ENCODE measurements at regions not wholly inside any gene's neighbourhood (a gene's known extent, or its start where the extent isn't known, plus 50 kb on each side); places are given as distances from the start of the nearest gene placed in this dataset.
"Not testable (repeated sequence)": the region's sequence is repeated elsewhere in the genome, so short reads cannot be mapped to it uniquely, and the experiment has no call there.

- Histone ChIP-seq H3K9me3 (ENCODE audit: low read length) (no peaks in the 10 kb centered on the region), H3K4me3 (ENCODE audit: low read length) (no peak overlapping the region), H3K27me3 (ENCODE audit: insufficient read depth, low read length) (no peaks in the 10 kb centered on the region), H2AFZ (ENCODE audit: low read depth, low read length) (no peak overlapping the region), H3K4me1 (ENCODE audit: insufficient read depth, low read length) (no peaks in the 10 kb centered on the region), H3K36me3 (ENCODE audit: insufficient read depth, low read length) (no peaks in the 10 kb centered on the region)
Observed at GRCh38 chr2:75311993-75312392, 112.7 kb upstream of the TACR1 start.

GRCh38 chr2:75311521-75311920 lies 112.2 kb upstream of the TACR1 start:
- no peak overlapping the region for H2AFZ ChIP-seq (ENCODE audit: low read depth, low read length)
- no peaks in the 10 kb centered on the region for H3K4me1 ChIP-seq (ENCODE audit: insufficient read depth, low read length)
- H3K4me3 ChIP-seq (ENCODE audit: low read length) = no peak overlapping the region
- no peaks in the 10 kb centered on the region for H3K27me3 ChIP-seq (ENCODE audit: insufficient read depth, low read length)
- no peaks in the 10 kb centered on the region for H3K36me3 ChIP-seq (ENCODE audit: insufficient read depth, low read length)
- no peaks in the 10 kb centered on the region for H3K9me3 ChIP-seq (ENCODE audit: low read length)

DNA sequence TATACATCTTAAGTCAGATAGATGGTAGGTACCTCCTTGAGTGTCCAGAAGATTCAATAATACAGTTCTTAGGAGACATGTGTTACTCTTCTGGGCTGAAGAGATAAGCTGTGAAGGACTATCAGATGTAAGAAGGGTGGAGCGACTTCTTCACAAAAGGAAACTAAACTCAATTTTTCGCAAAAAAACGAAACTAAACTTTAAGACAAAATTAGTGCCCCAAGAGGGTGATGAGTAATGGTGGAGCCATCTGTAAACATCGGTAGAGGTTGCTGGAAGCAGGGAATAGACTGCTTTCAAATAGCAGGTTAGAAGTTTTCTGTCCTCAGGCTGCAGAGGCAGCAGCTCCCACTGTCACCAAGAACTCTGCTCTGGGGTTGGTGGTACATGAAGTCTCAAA lies 111.6 kb upstream of the TACR1 start:
- Histone ChIP-seq H3K36me3 (ENCODE audit: insufficient read depth, low read length) (no peaks in the 10 kb centered on the region), H2AFZ (ENCODE audit: low read depth, low read length) (no peak overlapping the region), H3K9me3 (ENCODE audit: low read length) (no peaks in the 10 kb centered on the region), H3K27me3 (ENCODE audit: insufficient read depth, low read length) (no peaks in the 10 kb centered on the region), H3K4me3 (ENCODE audit: low read length) (no peak overlapping the region), H3K4me1 (ENCODE audit: insufficient read depth, low read length) (no peaks in the 10 kb centered on the region)

DNA sequence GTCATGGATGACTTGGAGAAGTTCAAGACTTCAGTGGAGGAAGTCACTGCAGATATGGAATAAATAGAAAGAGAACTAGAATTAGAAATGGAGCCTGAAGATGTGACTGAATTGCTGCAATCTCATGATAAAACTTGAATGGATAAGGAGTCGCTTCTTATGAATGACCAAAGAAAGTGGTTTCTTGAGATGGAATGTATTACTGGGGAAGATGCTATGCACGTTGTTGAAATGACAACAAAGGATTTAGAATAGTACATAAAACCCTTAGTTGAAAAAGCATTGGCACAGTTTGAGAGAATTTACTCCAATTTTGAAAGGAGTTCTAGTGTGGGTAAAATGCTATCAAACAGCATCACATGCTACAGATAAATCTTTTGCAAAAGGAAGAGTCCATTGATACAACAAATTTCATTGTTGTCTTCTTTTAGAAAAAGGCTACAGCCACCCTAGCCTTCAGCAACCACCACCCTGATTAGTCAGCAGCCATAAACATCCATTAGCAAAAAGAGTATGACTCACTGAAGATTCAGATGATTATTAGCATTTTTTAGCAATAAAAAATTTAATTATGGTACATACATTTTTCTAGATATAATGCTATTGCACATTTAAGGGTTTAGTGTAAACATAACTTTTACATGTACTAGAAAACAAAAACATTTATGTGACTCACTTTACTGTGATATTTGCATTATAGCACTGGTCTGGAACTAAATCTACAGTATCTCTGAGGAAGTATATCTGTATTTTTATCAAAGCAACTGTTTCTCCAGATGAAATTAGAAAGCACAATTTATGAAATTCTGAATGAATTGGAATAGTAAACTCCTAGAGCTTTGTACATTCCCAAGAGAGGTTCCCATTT lies 110.5 kb upstream of the TACR1 start:
- Histone ChIP-seq H3K9me3 (ENCODE audit: low read length) (no peaks in the 10 kb centered on the region), H3K4me1 (ENCODE audit: insufficient read depth, low read length) (no peaks in the 10 kb centered on the region), H3K27me3 (ENCODE audit: insufficient read depth, low read length) (no peaks in the 10 kb centered on the region), H2AFZ (ENCODE audit: low read depth, low read length) (no peak overlapping the region), H3K36me3 (ENCODE audit: insufficient read depth, low read length) (no peaks in the 10 kb centered on the region), H3K4me3 (ENCODE audit: low read length) (no peak overlapping the region)

- no peak overlapping the region for H3K4me3 ChIP-seq (ENCODE audit: low read length)
- no peaks in the 10 kb centered on the region for H3K9me3 ChIP-seq (ENCODE audit: low read length)
- H3K36me3 ChIP-seq (ENCODE audit: insufficient read depth, low read length) = no peaks in the 10 kb centered on the region
- no peaks in the 10 kb centered on the region for H3K4me1 ChIP-seq (ENCODE audit: insufficient read depth, low read length)
- H2AFZ ChIP-seq (ENCODE audit: low read depth, low read length) = no peak overlapping the region
- no peaks in the 10 kb centered on the region for H3K27me3 ChIP-seq (ENCODE audit: insufficient read depth, low read length)
Observed at GRCh38 chr2:75303227-75303626, 103.9 kb upstream of the TACR1 start.

GRCh38 chr2:75294362-75294761 lies 95.0 kb upstream of the TACR1 start:
- Histone ChIP-seq H3K4me1 (ENCODE audit: insufficient read depth, low read length) (no peaks in the 10 kb centered on the region), H2AFZ (ENCODE audit: low read depth, low read length) (no peak overlapping the region), H3K9me3 (ENCODE audit: low read length) (no peaks in the 10 kb centered on the region), H3K27me3 (ENCODE audit: insufficient read depth, low read length) (no peaks in the 10 kb centered on the region), H3K36me3 (ENCODE audit: insufficient read depth, low read length) (no peaks in the 10 kb centered on the region), H3K4me3 (ENCODE audit: low read length) (no peak overlapping the region)

- Histone ChIP-seq H3K9me3 (ENCODE audit: low read length) (no peaks in the 10 kb centered on the region), H3K4me1 (ENCODE audit: insufficient read depth, low read length) (no peaks in the 10 kb centered on the region), H2AFZ (ENCODE audit: low read depth, low read length) (no peak overlapping the region), H3K36me3 (ENCODE audit: insufficient read depth, low read length) (no peaks in the 10 kb centered on the region), H3K27me3 (ENCODE audit: insufficient read depth, low read length) (no peaks in the 10 kb centered on the region), H3K4me3 (ENCODE audit: low read length) (no peak overlapping the region)
Observed at GRCh38 chr2:75292826-75293225, 93.5 kb upstream of the TACR1 start.

- Histone ChIP-seq H3K9me3 (ENCODE audit: low read length) (no peaks in the 10 kb centered on the region), H3K36me3 (ENCODE audit: insufficient read depth, low read length) (no peaks in the 10 kb centered on the region), H3K4me1 (ENCODE audit: insufficient read depth, low read length) (no peaks in the 10 kb centered on the region), H2AFZ (ENCODE audit: low read depth, low read length) (no peak overlapping the region), H3K27me3 (ENCODE audit: insufficient read depth, low read length) (no peaks in the 10 kb centered on the region), H3K4me3 (ENCODE audit: low read length) (no peak overlapping the region)
Observed at GRCh38 chr2:75290600-75291150, 91.4 kb upstream of the TACR1 start.

- Histone ChIP-seq H2AFZ (ENCODE audit: low read depth, low read length) (no peak overlapping the region), H3K4me3 (ENCODE audit: low read length) (no peak overlapping the region), H3K9me3 (ENCODE audit: low read length) (no peaks in the 10 kb centered on the region), H3K36me3 (ENCODE audit: insufficient read depth, low read length) (no peaks in the 10 kb centered on the region), H3K27me3 (ENCODE audit: insufficient read depth, low read length) (no peaks in the 10 kb centered on the region), H3K4me1 (ENCODE audit: insufficient read depth, low read length) (no peaks in the 10 kb centered on the region)
Observed at GRCh38 chr2:75289771-75290170, 90.5 kb upstream of the TACR1 start.

DNA sequence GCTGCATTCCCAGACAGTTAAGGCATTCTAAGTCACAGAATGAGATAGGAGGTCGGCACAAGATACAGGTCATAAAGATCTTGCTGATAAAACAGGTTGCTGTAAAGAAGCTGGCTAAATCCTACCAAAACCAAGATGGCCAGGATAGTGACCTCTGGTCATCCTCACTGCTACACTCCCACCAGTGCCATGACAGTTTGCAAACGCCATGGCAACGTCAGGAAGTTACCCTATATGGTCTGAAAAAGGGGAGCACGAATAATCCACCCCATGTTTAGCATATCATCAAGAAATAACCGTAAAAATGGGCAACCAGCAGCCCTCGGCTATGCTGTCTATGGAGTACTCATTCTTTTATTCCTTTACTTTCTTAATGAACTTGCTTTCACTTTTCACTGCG lies 89.9 kb upstream of the TACR1 start:
- not testable (repeated sequence) for H2AFZ ChIP-seq (ENCODE audit: low read depth, low read length); H3K27me3 ChIP-seq (ENCODE audit: insufficient read depth, low read length); H3K36me3 ChIP-seq (ENCODE audit: insufficient read depth, low read length); H3K9me3 ChIP-seq (ENCODE audit: low read length); H3K4me3 ChIP-seq (ENCODE audit: low read length); H3K4me1 ChIP-seq (ENCODE audit: insufficient read depth, low read length)

GRCh38 chr2:75288760-75289159 lies 89.4 kb upstream of the TACR1 start:
- Histone ChIP-seq H3K27me3 (ENCODE audit: insufficient read depth, low read length) (no peaks in the 10 kb centered on the region), H3K4me3 (ENCODE audit: low read length) (no peak overlapping the region), H3K36me3 (ENCODE audit: insufficient read depth, low read length) (no peaks in the 10 kb centered on the region), H3K4me1 (ENCODE audit: insufficient read depth, low read length) (no peaks in the 10 kb centered on the region), H2AFZ (ENCODE audit: low read depth, low read length) (no peak overlapping the region), H3K9me3 (ENCODE audit: low read length) (no peaks in the 10 kb centered on the region)

DNA sequence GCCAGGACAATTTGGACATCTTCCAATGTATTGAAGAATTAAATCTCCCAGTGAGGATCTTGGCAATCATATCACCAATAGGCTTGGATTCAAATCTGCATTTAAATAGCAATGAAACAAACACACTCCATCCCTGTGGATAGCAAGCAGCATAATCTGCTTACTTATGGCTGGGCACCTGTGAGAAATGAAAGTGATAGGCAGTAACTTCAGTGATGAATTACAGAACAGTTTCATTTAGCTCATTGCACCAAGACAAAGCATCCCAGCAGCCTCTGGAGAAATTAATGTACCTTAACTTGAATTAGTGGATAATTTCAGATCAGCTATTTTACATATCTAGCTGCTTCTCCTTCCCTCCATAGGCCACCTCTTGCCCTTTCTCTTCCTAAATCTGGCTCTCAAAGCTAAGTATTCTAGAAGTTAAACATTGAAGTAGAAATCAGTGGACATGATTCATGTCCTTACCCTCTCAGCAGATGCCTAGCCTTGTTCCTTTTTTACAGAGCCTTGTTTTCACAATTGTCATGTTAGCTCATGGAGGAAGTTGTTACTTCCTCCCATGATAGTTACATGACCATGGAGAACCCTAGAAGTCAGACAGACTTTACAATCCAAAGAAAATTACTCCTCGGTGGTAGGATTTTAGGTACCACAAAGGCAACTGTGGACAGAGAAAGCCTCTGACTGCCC lies 88.5 kb upstream of the TACR1 start:
- Histone ChIP-seq H3K27me3 (ENCODE audit: insufficient read depth, low read length) (no peaks in the 10 kb centered on the region), H3K9me3 (ENCODE audit: low read length) (no peaks in the 10 kb centered on the region), H3K4me1 (ENCODE audit: insufficient read depth, low read length) (no peaks in the 10 kb centered on the region), H2AFZ (ENCODE audit: low read depth, low read length) (no peak overlapping the region), H3K36me3 (ENCODE audit: insufficient read depth, low read length) (no peaks in the 10 kb centered on the region), H3K4me3 (ENCODE audit: low read length) (no peak overlapping the region)

DNA sequence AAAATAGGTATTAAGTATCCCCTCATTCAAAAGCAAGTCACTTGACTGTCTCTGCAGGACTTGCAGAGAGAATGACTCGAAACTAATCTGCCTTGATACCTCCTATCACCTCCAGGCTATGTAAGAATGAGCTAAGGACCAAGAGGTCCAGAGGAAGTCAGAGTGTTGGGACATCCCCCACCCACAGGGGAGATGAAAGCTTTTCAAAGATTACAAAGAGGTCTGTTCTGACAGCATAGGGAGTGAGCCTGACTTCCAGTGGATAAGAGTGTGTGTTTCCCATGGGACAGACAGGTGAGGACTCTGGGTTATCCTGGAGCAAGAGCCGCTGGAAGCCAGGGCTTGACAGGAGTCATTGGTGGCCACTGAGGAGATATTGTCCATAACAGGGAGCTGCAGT lies 85.0 kb upstream of the TACR1 start:
- no peak overlapping the region for H3K4me3 ChIP-seq (ENCODE audit: low read length)
- H3K36me3 ChIP-seq (ENCODE audit: insufficient read depth, low read length) = no peaks in the 10 kb centered on the region
- no peak overlapping the region for H2AFZ ChIP-seq (ENCODE audit: low read depth, low read length)
- H3K4me1 ChIP-seq (ENCODE audit: insufficient read depth, low read length) = no peaks in the 10 kb centered on the region
- H3K9me3 ChIP-seq (ENCODE audit: low read length) = no peaks in the 10 kb centered on the region
- no peaks in the 10 kb centered on the region for H3K27me3 ChIP-seq (ENCODE audit: insufficient read depth, low read length)
